NOMO-1 treated with dmso at 0.1 percent for 144 hours (cell line): ENCODE measurements at regions not wholly inside any gene's neighbourhood (a gene's known extent, or its start where the extent isn't known, plus 50 kb on each side); places are given as distances from the start of the nearest gene placed in this dataset.
A peak's percentile ranks its signal among the peaks of the same experiment; 100 is the strongest.
"Not testable (repeated sequence)": the region's sequence is repeated elsewhere in the genome, so short reads cannot be mapped to it uniquely, and the experiment has no call there.

Source experiments
- DNase-seq: peaks from one replicate; lab custom pipeline; 2025; ENCODE audit not compliant: unreplicated experiment; lab: John Stamatoyannopoulos, UW

DNA sequence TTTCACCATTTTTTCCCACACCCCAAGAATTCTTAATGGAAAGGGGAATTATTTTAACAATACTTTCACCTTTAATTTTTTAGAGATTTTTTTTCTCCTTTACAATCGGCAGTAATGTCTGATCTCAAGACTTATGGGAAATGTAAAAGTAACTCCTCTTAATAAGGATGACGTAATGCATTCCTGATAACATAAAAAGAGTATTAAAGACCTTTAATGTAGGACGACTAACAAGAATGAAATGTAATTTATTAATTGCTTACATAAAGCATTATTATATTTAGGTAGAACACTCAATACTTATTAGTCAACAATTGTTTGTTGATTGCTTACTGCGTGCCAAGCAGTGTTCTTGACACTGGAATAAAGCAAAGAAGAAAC is 416.8 kb upstream of the NAALADL2 start:
- no peak for DNase-seq

DNA sequence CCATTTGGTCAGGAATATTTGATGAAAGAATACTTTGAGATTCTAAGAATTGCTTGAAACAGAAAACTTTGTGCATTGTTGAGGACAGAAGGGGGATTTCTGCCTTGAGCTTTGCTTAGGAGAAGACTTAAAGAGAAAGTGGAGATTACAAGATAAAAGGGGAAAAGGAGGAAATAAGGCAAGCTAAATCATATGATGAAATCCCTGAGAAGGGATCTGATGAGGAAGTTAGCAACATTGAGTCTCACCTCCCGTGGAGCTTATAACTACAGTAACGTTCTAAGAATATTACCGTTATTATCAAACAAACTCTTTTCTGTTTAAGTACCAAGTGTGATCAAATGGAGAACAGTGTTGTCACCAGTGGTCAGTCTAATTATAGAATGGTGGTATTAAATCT is 414.7 kb upstream of the NAALADL2 start:
- peak; percentile 7 for DNase-seq

DNA sequence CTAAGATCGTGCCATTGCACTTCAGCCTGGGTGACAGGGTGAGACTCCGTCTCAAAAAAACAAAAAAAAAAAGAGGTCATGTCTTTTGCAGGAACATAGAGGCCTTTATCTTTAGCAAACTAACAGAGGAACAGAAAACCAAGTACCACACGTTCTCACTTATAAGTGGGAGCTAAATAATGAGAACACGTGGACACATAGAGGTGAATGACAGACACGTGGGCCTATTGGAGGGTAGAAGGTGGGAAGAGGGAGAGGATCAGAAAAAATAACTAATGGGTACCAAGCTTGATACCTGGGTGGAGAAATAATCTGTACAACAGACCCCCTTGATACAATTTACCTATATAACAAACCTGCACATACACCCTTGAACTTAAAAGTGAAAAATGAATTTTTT is 401.4 kb upstream of the NAALADL2 start:
- no peak for DNase-seq

DNA sequence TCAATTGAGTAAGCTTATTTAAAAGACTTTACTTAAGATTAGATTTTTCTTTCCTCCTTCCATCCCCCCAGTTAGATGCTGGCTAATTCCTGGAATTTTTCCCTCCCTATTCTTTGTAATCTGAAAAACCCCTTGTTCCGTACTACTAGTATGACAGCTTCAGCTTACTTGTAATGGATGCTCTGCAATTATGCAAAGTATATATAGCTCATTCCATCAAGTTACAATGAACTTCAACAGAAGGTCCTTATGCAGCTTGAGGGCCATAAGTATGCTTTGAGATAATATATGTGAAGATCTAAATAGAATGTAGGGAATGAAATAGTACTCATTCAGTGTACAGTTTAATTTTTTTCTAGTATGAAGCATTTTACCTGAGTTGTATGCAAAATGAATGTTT is 398.3 kb upstream of the NAALADL2 start:
- DNase-seq = no peak

DNA sequence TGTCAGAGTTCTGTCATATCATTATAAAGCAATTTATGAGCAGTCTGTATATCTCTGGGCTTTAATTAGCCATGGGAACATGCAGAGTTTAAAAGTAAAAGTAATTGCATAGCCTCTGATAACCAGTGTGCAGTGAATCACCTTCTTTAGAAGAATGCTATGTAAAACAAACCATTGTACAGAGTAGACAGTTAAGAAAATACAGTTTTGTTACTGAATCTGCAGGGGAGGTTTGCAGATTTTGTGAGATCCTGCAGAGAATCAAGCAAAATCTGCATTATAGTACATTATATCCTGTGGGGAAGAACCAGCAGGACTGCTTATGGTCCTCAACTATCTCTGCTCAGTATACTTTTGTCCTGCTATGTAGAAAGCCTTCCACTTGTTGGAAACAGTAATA is 396.2 kb upstream of the NAALADL2 start:
- DNase-seq = no peak

DNA sequence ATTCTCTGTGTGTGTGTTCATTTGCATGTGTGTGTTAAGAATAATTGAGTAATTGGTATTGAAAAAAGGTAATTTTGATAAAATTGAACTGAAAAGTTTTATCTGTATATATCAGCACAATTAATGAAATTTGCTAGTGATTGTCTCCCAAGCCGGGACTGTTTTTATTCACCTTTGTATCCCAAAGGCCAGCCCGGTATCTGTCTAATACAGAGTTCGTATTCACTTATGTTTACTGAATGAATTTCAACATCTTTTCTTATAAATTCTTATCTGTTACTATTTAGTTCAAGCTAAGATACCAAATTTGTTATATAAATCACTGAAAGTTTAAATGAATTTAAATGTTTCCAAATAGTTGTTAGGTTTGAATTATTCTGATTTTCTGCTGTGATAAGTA is 394.0 kb upstream of the NAALADL2 start:
- no peak for DNase-seq

DNA sequence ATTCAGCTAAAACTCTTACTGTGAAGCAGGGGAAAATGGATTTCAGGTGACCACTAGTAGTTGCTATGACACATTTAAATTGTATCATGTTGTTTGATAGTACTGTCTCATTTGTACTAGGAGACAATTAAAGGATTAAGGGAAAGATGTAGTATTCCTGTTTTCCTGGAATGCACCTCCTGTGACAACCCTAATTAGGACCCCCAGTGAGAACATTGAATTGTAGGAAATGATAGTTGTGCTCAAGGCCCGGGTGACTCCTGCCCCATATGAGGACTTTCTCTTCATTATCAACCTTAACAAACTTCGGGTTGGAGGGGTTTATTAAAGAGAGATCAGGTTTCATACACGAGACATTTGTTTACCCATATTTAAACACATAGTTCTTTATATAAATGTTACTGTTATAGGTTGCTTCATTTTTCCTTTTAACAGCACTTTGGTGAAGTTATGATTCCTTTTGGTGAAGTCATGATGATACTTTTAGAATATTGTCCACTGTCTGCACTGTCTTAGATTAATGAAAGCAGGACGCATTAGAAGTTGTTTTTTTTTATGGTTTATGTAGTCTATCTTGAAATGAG is 392.6 kb upstream of the NAALADL2 start:
- DNase-seq = no peak

DNA sequence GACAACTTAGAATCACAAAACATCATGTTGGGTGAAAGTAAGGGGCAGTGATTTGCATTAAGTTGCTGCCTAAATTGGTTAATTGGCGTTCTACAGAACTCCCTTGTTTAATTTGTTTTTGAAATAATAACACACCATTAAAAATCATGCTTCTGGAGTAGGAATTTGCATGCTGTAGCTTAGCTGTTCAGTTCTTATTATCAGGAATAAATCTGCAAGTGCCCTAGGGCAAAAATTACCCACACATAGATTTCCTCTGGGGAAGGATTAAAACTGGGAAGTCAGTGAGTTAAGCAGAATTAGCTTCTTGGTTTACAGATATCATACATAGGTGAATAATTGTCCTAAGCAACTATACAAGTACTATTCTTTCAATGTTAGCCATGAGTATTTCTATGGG is 381.6 kb upstream of the NAALADL2 start:
- no peak for DNase-seq

DNA sequence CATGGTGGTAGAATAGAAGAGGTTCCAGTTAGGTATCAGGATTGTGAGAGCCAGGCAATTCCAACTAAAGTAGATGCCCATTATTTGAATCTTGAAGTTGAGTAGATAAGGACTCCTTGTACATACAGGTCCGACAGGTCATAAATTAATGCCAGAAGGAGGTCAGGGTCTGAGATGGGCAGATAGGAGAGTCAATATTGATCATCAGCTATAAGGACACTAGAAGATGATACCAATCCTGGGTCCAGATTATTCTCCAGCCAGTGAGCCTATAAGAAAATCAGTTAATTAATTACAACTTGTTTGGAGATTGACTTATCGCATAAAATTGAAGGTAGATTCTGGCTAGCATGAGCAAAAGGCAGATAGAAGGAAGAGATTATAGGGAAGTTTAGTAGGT is 378.4 kb upstream of the NAALADL2 start:
- no peak for DNase-seq

DNA sequence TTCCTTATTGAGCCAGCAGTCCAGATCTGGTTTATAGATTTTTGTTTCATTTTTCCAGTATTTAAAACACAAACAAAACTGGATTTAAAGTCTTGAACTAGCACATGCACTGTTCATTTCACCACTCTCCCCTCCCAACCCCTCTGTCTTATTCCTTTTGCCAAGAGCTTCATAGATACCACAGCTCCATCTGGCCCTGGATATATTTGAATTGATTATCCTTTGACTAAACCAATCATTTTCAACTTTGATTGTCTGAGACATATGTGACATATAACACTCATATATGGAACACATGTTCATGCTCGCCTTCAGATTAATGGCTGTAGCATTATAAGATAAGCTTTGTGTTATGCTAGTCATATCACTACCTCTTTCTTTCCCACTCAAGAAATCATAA is 376.6 kb upstream of the NAALADL2 start:
- DNase-seq = no peak

DNA sequence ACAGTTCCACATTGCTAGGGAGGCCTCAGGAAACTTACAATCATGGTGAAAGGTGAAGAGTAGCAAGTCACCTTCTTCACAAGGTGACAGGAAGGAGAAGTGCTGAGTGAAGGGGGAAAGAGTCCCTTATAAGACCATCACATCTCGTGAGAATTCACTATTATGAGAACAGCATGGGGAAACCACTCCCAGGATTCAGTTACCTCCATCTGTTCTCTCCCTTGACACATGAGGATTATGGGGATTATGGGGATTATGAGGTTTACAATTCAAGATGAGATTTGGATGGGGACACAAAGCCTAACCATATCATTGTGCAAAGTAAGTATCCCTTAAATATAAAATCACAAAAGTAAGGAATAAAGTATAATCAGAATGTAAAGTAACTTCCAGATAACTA is 375.9 kb upstream of the NAALADL2 start:
- DNase-seq = no peak

DNA sequence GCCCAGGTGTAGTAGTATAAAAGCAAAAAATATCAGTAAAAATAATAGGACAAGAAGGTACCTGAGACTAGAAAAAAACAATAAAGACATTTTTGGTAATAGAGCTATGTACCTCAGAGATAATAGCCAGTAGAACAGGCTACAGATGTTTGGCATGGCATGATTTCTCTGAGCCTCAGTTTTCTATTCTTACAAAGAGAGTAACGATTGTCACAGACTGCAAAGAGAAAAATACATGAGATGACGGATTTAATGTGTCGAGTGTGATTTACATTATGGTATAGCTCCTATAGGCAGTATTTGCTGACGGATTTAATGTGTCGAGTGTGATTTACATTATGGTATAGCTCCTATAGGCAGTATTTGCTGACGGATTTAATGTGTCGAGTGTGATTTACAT is 375.3 kb upstream of the NAALADL2 start:
- not testable (repeated sequence) for DNase-seq

DNA sequence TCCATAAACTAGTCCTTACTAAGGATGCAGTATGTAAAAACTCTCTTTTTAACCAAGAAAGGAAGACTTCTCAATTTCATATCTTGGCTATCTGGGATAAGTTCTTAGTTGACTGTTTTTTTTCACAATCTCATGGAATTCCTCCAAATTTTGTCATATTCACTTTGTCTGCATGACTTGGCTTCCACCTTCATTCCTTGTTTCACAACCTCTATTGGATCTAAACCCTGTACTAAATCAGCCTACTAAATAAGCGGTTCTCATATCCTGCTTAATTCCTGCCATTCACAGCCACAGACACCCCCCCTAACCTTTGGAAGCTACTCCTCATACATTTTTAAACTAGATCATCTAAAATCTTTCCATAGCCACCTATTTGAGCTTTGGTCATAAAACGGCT is 370.6 kb upstream of the NAALADL2 start:
- DNase-seq = no peak

DNA sequence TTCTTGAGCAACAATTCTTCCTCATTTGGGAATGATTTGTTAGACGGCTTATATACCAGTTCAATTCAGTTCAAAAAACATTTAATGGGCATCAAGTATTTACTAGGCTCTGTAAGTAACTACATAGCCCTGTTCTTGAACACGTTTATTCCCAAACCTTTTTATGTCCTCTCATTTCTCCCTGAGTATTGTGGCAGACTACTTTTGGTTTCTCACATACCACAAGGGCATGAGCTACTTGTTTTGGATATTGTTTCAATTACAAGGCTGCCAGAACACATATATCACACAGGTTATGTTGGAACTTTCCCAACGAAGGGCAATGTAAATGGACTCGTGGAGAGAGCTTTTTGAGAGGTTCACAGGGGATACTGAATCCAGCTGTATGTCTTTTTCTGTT is 363.8 kb upstream of the NAALADL2 start:
- DNase-seq = no peak

DNA sequence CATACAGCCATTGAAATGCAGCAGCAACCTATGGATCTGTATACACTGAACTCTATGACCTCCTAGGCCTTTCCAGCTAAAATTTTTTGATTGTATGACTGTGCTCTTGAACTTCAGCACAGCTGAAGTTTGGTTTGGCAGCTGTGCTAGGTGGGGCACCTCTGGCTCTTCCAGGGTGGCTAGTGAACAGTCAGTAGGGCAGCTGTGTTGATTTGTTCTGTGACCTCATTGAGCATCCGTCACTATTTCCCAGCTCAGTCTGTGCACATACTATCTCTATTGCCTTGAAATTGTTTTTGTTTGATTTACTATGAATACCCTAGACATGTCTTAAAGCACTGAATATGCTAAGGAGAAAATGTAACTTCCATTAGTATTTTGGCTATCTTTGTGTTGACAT is 363.2 kb upstream of the NAALADL2 start:
- DNase-seq = no peak

DNA sequence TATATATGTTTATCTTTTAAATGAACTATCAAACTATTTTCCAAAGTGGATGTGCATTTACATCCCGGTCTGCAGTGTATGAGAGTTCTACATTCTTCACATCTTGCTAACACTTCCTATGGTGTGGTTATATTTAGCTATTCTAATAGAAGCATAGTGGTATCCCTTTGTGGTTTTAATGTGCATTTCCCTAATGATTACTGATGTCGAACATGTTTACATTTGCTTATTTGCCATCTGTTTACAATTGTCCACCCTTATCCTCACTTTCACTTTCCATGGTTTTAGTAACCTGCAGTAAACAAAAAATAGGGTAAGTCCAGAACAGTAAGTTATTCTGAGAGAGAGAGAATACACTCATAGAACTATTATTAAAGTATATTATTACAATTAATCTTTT is 360.5 kb upstream of the NAALADL2 start:
- no peak for DNase-seq

DNA sequence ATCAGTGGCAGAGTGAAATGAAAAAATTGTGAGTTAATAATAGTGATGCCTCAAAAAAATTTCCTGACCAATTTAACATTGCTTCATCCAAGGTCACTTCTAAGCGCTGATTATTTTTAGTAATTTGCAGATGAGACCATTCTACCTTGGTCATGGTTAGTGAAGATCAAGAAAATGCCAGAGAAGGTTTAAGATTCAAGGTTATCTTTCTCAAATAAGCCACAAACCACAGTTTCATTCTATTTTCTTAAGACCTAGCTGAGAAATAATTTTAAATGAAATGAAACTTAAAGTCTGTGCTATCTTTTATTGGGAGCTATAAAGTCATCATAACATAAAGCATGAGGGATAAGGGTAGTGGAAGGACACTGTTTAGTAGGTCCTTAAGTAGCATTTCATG is 353.9 kb upstream of the NAALADL2 start:
- DNase-seq = no peak

DNA sequence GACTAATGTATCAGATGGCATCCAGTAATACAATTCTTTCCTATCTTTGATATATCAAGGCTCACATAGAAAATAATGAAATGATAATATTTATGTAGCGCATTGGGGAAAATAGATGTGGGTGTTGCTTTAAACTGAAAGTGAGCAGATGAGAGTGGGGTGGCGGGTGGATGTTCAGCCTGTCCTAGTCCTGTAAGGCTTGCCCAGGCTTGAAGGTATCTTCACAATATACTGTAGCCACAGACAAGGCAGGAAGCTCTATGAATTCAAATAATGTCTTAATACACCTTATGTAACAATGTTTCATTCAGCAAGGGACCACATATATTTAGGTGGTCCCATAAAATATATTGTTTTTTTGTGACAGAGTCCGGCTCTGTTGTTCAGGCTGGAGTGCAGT is 334.9 kb upstream of the NAALADL2 start:
- DNase-seq = no peak

DNA sequence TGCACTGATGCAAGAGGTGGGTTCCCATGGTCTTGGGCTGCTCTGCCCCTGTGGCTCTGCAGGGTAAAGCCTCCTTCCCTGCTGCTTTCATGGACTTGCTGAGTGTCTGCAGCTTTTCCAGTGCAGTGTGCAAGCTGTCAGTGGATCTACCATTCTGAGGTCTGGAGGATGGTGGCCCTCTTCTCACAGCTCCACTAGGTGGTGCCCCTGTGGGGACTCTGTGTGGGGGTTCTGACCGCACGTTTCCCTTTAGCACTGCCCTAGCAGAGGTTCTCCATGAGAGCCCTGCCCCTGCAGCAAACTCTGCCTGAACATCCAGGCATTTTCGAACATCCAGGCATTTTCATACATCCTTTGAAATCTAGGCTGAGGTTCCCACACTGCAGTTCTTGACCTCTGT is 329.8 kb upstream of the NAALADL2 start:
- no peak for DNase-seq

DNA sequence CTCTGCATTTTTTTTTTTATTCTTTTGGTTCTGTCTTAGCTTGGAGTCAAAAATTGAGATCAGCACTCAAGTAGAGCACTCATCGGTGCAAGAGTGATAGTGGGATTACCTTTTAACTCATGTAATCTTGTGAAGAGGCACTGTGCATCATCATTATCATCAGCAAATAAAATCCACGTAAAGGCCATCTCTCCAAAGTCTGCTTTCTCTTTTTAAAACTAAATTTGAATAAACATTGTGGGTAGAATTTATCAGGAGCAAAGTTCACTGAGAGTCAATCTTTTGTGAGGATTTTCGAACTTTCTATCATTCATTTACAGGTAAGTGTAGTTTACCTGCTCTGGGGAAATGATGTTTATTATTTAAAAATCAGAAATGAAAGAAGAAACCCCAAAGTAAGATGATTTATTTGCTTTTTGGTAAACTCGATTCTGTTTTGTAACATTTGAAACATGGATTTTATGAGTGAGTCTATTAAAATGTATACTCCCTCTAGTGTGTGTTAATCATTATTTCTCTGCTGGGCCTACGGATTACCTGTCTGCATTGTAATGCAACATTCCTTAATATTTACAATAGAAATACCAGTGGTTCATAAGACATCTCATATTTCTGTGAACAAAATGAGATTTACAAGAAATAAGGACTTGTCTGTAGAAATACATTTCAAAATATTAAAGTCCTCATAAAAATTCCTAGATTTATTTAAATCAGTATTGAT is 327.7 kb upstream of the NAALADL2 start:
- DNase-seq = no peak

DNA sequence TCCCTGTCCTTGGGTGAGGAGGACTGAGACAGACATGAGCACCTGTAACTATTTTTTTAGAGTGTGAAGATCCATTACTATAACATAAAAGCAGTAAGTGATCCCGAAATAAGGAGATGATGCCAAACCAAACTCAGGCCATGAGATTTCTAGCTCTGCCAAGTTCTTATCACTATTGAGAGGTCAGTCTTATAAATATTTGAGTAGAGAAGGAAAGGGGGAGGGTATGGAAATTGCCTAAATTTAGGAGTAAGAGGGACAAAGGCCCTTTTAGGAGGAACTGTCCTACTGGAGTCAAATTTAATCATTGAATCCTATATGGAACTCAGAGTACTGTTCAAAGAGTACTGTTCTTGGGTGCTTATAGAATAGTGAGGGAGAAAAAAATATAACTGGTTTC is 326.9 kb upstream of the NAALADL2 start:
- no peak for DNase-seq

DNA sequence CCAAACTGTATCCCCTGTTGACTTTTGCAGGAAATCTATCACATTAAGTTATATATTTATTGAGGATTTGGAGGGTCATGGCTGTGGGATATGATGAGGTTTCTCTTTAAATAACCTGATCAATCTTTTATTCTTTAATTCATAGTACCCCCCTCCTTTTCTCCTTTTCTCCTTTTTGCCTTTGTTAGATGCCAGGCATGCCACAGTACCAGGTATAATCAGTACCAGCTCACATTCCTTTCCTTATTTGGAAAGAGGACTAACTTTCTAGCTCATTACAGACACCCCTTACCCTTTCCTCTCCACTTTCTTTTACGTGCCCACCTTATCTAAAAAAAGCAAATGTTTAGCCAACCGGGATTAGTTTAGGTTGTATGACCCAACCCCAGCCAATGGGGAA is 326.4 kb upstream of the NAALADL2 start:
- no peak for DNase-seq

DNA sequence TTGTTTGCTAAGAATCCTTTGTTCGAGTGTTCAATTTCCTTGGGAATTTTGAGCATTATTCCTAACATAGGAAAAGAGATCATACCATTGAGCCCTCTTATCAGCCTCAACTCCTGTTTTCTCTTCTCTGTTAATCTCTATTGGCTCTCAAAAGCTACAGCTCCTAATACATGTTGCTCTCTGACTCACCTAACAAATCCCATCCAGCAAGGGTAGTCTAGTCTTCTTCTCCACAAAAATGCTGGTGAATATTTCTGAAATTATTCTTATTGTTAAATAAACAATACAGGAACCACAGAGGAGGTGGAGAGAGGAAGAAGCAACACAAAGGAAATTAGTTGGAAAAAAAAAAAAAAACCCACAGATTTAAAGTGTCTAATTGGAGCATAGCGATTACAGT is 325.8 kb upstream of the NAALADL2 start:
- no peak for DNase-seq
